ENCODE measurements at regions not wholly inside any gene's neighbourhood (a gene's known extent, or its start where the extent isn't known, plus 50 kb on each side); places are given as distances from the start of the nearest gene placed in this dataset.

GRCh38 chr18:10321576-10321975 lies 132.9 kb upstream of the APCDD1 start:
- 71% methylated on average over 1 of the region's 2 CpGs for WGBS (ENCODE audit: insufficient coverage)
- Histone ChIP-seq H3K27me3 (ENCODE audit: control insufficient read depth, insufficient read depth, low read length) (no peaks in the 10 kb centered on the region), H3K4me1 (ENCODE audit: control insufficient read depth, insufficient read depth, low read length) (no peaks in the 10 kb centered on the region), H3K36me3 (ENCODE audit: control insufficient read depth, insufficient read depth, low read length) (no peaks in the 10 kb centered on the region), H3K27ac (ENCODE audit: low read length) (no peak overlapping the region), H3K4me3 (ENCODE audit: low read length) (no peak overlapping the region), H3K9me3 (replicated peaks; ENCODE audit: control insufficient read depth, low read depth, low read length) (no peaks in the 10 kb centered on the region)
- DNase-seq = no peak

- no peaks in the 10 kb centered on the region for H3K9me3 ChIP-seq (replicated peaks; ENCODE audit: control insufficient read depth, low read depth, low read length)
- DNase-seq = no peak
- H3K27me3 ChIP-seq (ENCODE audit: control insufficient read depth, insufficient read depth, low read length) = no peaks in the 10 kb centered on the region
- WGBS (ENCODE audit: insufficient coverage) = 89% methylated on average over 6 of the region's 7 CpGs
- H3K4me3 ChIP-seq (ENCODE audit: low read length) = no peak overlapping the region
- H3K4me1 ChIP-seq (ENCODE audit: control insufficient read depth, insufficient read depth, low read length) = no peaks in the 10 kb centered on the region
- H3K27ac ChIP-seq (ENCODE audit: low read length) = no peak overlapping the region
- no peaks in the 10 kb centered on the region for H3K36me3 ChIP-seq (ENCODE audit: control insufficient read depth, insufficient read depth, low read length)
Observed at GRCh38 chr18:10322004-10322403, 132.4 kb upstream of the APCDD1 start.

- Histone ChIP-seq H3K27ac (ENCODE audit: low read length) (no peak overlapping the region), H3K36me3 (ENCODE audit: control insufficient read depth, insufficient read depth, low read length) (no peaks in the 10 kb centered on the region), H3K9me3 (replicated peaks; ENCODE audit: control insufficient read depth, low read depth, low read length) (no peaks in the 10 kb centered on the region), H3K4me1 (ENCODE audit: control insufficient read depth, insufficient read depth, low read length) (no peaks in the 10 kb centered on the region), H3K27me3 (ENCODE audit: control insufficient read depth, insufficient read depth, low read length) (no peaks in the 10 kb centered on the region), H3K4me3 (ENCODE audit: low read length) (no peak overlapping the region)
- DNase-seq = no peak
- 80% methylated on average over 1 of the region's 2 CpGs for WGBS (ENCODE audit: insufficient coverage)
Observed at GRCh38 chr18:10322435-10322834, 132.0 kb upstream of the APCDD1 start.

DNA sequence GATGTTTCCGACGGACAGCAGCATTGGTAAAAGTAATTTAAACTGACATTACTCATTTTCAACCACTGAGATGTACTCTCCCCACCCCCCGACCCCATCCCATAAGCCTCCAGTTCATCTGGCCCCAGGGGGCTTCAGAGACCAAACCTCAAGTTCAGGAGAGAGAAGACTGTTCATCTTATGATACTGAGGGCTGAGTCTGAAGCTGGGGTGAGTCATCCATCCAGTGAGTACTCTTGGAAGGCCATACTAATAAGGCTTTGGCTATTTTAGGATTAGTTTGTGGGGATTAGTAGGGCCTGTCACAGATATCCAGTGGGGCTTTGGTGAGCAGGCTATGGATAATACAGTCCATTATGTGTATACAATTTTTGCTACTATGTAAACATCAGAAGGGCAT lies 125.3 kb upstream of the APCDD1 start:
- peaks cover 5% of the 10 kb centered on the region for H3K27me3 ChIP-seq (ENCODE audit: control insufficient read depth, insufficient read depth, low read length)
- H3K4me3 ChIP-seq (ENCODE audit: low read length) = no peak overlapping the region
- WGBS (ENCODE audit: insufficient coverage) = no CpG with 5 or more reads among the region's 3 CpGs
- no peaks in the 10 kb centered on the region for H3K9me3 ChIP-seq (replicated peaks; ENCODE audit: control insufficient read depth, low read depth, low read length)
- no peak overlapping the region for H3K27ac ChIP-seq (ENCODE audit: low read length)
- H3K4me1 ChIP-seq (ENCODE audit: control insufficient read depth, insufficient read depth, low read length) = no peaks in the 10 kb centered on the region
- H3K36me3 ChIP-seq (ENCODE audit: control insufficient read depth, insufficient read depth, low read length) = no peaks in the 10 kb centered on the region
- no peak for DNase-seq

DNA sequence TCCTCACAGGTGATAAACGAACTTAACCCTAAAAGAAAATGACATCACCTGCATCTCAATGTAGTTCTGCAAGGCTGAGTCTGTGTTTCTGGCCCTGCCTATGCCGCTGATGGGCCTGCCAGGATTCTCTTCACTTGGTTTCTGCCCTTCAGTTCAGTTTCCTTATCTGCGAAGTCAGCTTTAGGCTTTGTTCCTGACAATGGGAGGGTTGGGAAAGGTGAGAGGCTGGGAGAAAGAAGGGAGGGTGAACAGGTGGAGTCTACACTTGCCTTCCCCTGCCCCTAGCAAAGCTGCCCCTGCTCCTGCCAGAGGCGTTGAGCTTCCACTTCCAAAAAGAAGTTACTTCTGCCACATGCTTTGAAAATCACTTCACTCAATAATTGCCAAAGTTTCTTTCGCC lies 124.0 kb upstream of the APCDD1 start:
- Histone ChIP-seq H3K36me3 (ENCODE audit: control insufficient read depth, insufficient read depth, low read length) (no peaks in the 10 kb centered on the region), H3K4me1 (ENCODE audit: control insufficient read depth, insufficient read depth, low read length) (no peaks in the 10 kb centered on the region), H3K27me3 (ENCODE audit: control insufficient read depth, insufficient read depth, low read length) (peaks cover 5% of the 10 kb centered on the region), H3K4me3 (ENCODE audit: low read length) (no peak overlapping the region), H3K27ac (ENCODE audit: low read length) (no peak overlapping the region), H3K9me3 (replicated peaks; ENCODE audit: control insufficient read depth, low read depth, low read length) (no peaks in the 10 kb centered on the region)
- no peak for DNase-seq
- 82% methylated on average over 3 of the region's 5 CpGs for WGBS (ENCODE audit: insufficient coverage)

- WGBS (ENCODE audit: insufficient coverage) = 53% methylated on average over 8 of the region's 9 CpGs
- H3K9me3 ChIP-seq (replicated peaks; ENCODE audit: control insufficient read depth, low read depth, low read length) = no peaks in the 10 kb centered on the region
- H3K27me3 ChIP-seq (ENCODE audit: control insufficient read depth, insufficient read depth, low read length) = peaks cover 5% of the 10 kb centered on the region
- no peak for DNase-seq
- H3K36me3 ChIP-seq (ENCODE audit: control insufficient read depth, insufficient read depth, low read length) = no peaks in the 10 kb centered on the region
- no peaks in the 10 kb centered on the region for H3K4me1 ChIP-seq (ENCODE audit: control insufficient read depth, insufficient read depth, low read length)
- no peak overlapping the region for H3K4me3 ChIP-seq (ENCODE audit: low read length)
- H3K27ac ChIP-seq (ENCODE audit: low read length) = no peak overlapping the region
Observed at GRCh38 chr18:10332452-10332851, 122.0 kb upstream of the APCDD1 start.

- WGBS (ENCODE audit: insufficient coverage) = 92% methylated on average over 5 of the region's 14 CpGs
Observed at GRCh38 chr18:10336749-10337350, 117.6 kb upstream of the APCDD1 start.

DNA sequence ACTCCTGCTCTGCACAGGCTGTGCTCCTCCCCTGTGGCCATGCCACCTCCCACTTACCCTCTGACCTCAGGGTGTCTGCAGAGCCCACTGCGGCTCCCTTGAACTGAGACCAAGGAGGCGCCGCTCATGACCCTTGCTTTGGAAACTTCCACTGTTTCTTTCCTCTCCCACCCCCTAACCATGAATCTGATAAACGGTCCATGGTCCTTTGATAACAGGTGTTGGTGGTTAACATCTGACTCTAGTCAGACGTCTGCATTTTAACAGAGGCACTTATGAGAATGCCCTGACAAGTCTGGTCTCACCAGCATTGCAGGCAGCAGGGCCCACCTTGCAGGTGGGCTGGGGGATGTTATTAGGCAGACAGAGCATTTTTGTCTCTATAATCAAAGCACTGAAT lies 113.6 kb upstream of the APCDD1 start:
- no peak for DNase-seq
- Histone ChIP-seq H3K4me1 (ENCODE audit: control insufficient read depth, insufficient read depth, low read length) (no peaks in the 10 kb centered on the region), H3K27me3 (ENCODE audit: control insufficient read depth, insufficient read depth, low read length) (peaks cover 2% of the 10 kb centered on the region), H3K9me3 (replicated peaks; ENCODE audit: control insufficient read depth, low read depth, low read length) (no peaks in the 10 kb centered on the region), H3K36me3 (ENCODE audit: control insufficient read depth, insufficient read depth, low read length) (no peaks in the 10 kb centered on the region), H3K4me3 (ENCODE audit: low read length) (no peak overlapping the region), H3K27ac (ENCODE audit: low read length) (no peak overlapping the region)
- 79% methylated on average over 2 of the region's 5 CpGs for WGBS (ENCODE audit: insufficient coverage)

More at GRCh38 chr18:10336749-10337350, 117.6 kb upstream of the APCDD1 start:
- Histone ChIP-seq H3K4me3 (ENCODE audit: low read length) (no peak overlapping the region), H3K27me3 (ENCODE audit: control insufficient read depth, insufficient read depth, low read length) (peaks cover 7% of the 10 kb centered on the region), H3K4me1 (ENCODE audit: control insufficient read depth, insufficient read depth, low read length) (no peaks in the 10 kb centered on the region), H3K27ac (ENCODE audit: low read length) (no peak overlapping the region), H3K36me3 (ENCODE audit: control insufficient read depth, insufficient read depth, low read length) (no peaks in the 10 kb centered on the region), H3K9me3 (replicated peaks; ENCODE audit: control insufficient read depth, low read depth, low read length) (no peaks in the 10 kb centered on the region)
- DNase-seq = no peak

GRCh38 chr18:10343778-10344177 lies 110.7 kb upstream of the APCDD1 start:
- no peaks in the 10 kb centered on the region for H3K4me1 ChIP-seq (ENCODE audit: control insufficient read depth, insufficient read depth, low read length)
- no peaks in the 10 kb centered on the region for H3K36me3 ChIP-seq (ENCODE audit: control insufficient read depth, insufficient read depth, low read length)
- H3K4me3 ChIP-seq (ENCODE audit: low read length) = no peak overlapping the region
- no peaks in the 10 kb centered on the region for H3K9me3 ChIP-seq (replicated peaks; ENCODE audit: control insufficient read depth, low read depth, low read length)
- H3K27me3 ChIP-seq (ENCODE audit: control insufficient read depth, insufficient read depth, low read length) = no peaks in the 10 kb centered on the region
- WGBS (ENCODE audit: insufficient coverage) = 80% methylated on average over 9 of the region's 11 CpGs
- no peak for DNase-seq
- H3K27ac ChIP-seq (ENCODE audit: low read length) = no peak overlapping the region

GRCh38 chr18:10346749-10347415 lies 107.6 kb upstream of the APCDD1 start:
- Histone ChIP-seq H3K4me3 (ENCODE audit: low read length) (no peak overlapping the region), H3K36me3 (ENCODE audit: control insufficient read depth, insufficient read depth, low read length) (no peaks in the 10 kb centered on the region), H3K27ac (ENCODE audit: low read length) (no peak overlapping the region), H3K4me1 (ENCODE audit: control insufficient read depth, insufficient read depth, low read length) (peaks cover 7% of the 10 kb centered on the region), H3K27me3 (ENCODE audit: control insufficient read depth, insufficient read depth, low read length) (no peaks in the 10 kb centered on the region), H3K9me3 (replicated peaks; ENCODE audit: control insufficient read depth, low read depth, low read length) (no peaks in the 10 kb centered on the region)
- no peak for DNase-seq
- WGBS (ENCODE audit: insufficient coverage) = 74% methylated on average over 10 of the region's 17 CpGs
